ENCODE measurements at regions not wholly inside any gene's neighbourhood (a gene's known extent, or its start where the extent isn't known, plus 50 kb on each side); places are given as distances from the start of the nearest gene placed in this dataset.

- TF ChIP-seq POLR2AphosphoS5 (IDR thresholded peaks at IDR 0.05; ENCODE audit: low read depth, low read length), result no peak
- TF ChIP-seq CTCF (IDR thresholded peaks at IDR 0.05), result no peak
- TF ChIP-seq TCF7L2 (IDR thresholded peaks at IDR 0.05; ENCODE audit: low read depth, low read length), result no peak
- TF ChIP-seq REST (IDR thresholded peaks at IDR 0.05; ENCODE audit: insufficient read depth in 1 of 2, low read depth in 2 of 2, low read length in 1 of 2), result no peak
- no peak for TF ChIP-seq SIN3A (IDR thresholded peaks at IDR 0.05; ENCODE audit: borderline replicate concordance, insufficient read depth, low read depth, low read length)
Measured at GRCh38 chr13:22642088-22642487, 538.7 kb upstream of the SGCG start.
